HUES48 (cell line): ENCODE measurements at regions not wholly inside any gene's neighbourhood (a gene's known extent, or its start where the extent isn't known, plus 50 kb on each side); places are given as distances from the start of the nearest gene placed in this dataset.

Source experiments
- H3K27ac ChIP-seq: one replicate; pipeline ENCODE4 v1.7.0; 2013; ENCODE audit warnings: low read depth, low read length, inconsistent platforms
- H3K27me3 ChIP-seq: 2 replicates; pipeline ENCODE4 v1.6.1; 2013; ENCODE audit warnings: mild to moderate bottlenecking, low read length; ENCODE audit not compliant: control insufficient read depth, insufficient read depth
- H3K36me3 ChIP-seq: 2 replicates; pipeline ENCODE4 v1.6.1; 2013; ENCODE audit warnings: low read length; ENCODE audit not compliant: control insufficient read depth, insufficient read depth
- H3K4me1 ChIP-seq: 2 replicates; pipeline ENCODE4 v1.6.1; 2013; ENCODE audit warnings: mild to moderate bottlenecking, low read length; ENCODE audit not compliant: control insufficient read depth, insufficient read depth
- H3K4me3 ChIP-seq: 2 replicates; pipeline ENCODE4 v1.5.1; 2013; ENCODE audit warnings: mild to moderate bottlenecking, low read depth, low read length
- H3K9ac ChIP-seq: 2 replicates; pipeline ENCODE4 v1.6.1; 2013; ENCODE audit warnings: mild to moderate bottlenecking, low read depth, low read length, moderate library complexity
- H3K9me3 ChIP-seq: 2 replicates; pipeline ENCODE4 v1.6.1; 2013; ENCODE audit warnings: low read length; ENCODE audit not compliant: control insufficient read depth, insufficient read depth

- Histone ChIP-seq H3K27ac (no peak overlapping the region), H3K27me3 (no peaks in the 10 kb centered on the region), H3K4me1 (peaks cover 9% of the 10 kb centered on the region), H3K36me3 (no peaks in the 10 kb centered on the region), H3K9me3 (no peaks in the 10 kb centered on the region), H3K4me3 (no peak overlapping the region), H3K9ac (no peak overlapping the region)
Measured at GRCh38 chr18:40088130-40088529, 1866.9 kb upstream of the PIK3C3 start.

DNA sequence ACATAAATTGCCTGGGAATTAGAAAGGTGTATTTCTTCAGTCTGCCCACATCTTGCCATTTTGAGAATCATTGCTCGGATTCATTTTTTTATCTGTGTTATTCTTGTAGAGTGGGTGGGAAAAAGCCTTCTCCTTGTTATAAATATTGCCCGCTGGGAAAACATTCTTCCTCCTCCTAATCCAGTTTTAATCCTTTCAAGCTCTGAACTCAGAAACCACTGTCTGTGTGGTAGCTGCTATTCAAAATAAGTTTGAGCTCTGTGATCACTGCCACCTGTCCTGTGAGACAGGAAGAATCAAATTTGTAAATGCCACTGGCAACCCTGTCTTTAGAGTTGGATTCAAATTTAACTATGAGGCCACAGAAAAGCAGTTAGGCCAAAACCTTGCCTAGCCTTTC lies 1875.2 kb upstream of the PIK3C3 start:
- Histone ChIP-seq H3K27ac (no peak overlapping the region), H3K36me3 (no peaks in the 10 kb centered on the region), H3K9ac (no peak overlapping the region), H3K9me3 (no peaks in the 10 kb centered on the region), H3K4me1 (peaks cover 9% of the 10 kb centered on the region; the same call in 1 of the 2 replicates), H3K27me3 (no peaks in the 10 kb centered on the region), H3K4me3 (no peak overlapping the region)

DNA sequence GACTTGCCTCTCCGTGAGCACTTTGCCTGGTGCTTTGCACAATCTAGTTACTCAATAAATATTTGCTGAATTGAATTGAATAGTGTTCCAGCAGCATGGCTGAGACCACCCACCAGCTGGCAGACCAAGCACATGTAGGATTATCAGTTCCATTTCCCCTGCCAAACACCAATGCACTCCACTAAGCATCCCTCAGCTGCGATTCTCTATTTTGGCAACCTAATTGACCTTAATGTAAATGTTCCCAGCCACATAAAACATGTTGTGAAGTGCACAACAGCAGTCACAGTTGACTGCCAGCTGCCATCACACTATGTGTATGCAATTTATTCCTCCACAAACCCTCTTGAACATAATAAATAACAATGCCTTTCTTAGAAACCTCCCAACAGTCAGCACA lies 1879.4 kb upstream of the PIK3C3 start:
- H3K9ac ChIP-seq, result no peak overlapping the region
- no peak overlapping the region for H3K27ac ChIP-seq
- H3K9me3 ChIP-seq, result no peaks in the 10 kb centered on the region
- H3K36me3 ChIP-seq, result no peaks in the 10 kb centered on the region
- H3K27me3 ChIP-seq, result no peaks in the 10 kb centered on the region
- peaks cover 9% of the 10 kb centered on the region; the same call in 1 of the 2 replicates for H3K4me1 ChIP-seq
- H3K4me3 ChIP-seq, result no peak overlapping the region

DNA sequence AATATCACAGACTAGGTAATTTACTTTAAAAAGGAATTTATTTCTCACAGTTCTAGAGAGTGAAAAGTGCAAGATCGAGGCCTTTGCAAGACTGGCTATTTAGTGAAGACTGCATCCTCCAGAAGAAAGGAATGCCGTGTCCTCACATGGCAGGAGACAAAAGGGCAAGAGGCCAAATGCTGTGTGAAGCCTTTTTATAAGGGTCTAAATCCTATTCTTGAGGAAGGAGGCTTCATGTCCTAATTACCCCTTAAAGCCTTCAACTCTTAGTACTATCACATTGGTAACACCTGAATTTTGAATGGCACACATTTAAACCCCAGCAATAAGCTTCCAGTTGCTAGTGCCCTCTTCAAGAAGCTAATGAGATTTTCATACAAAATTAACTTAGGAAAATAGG lies 1882.3 kb upstream of the PIK3C3 start:
- no peak overlapping the region for H3K4me3 ChIP-seq
- no peak overlapping the region for H3K9ac ChIP-seq
- no peak overlapping the region for H3K27ac ChIP-seq
- no peaks in the 10 kb centered on the region for H3K9me3 ChIP-seq
- H3K4me1 ChIP-seq, result peaks cover 9% of the 10 kb centered on the region; the same call in 1 of the 2 replicates
- no peaks in the 10 kb centered on the region for H3K27me3 ChIP-seq
- no peaks in the 10 kb centered on the region for H3K36me3 ChIP-seq

DNA sequence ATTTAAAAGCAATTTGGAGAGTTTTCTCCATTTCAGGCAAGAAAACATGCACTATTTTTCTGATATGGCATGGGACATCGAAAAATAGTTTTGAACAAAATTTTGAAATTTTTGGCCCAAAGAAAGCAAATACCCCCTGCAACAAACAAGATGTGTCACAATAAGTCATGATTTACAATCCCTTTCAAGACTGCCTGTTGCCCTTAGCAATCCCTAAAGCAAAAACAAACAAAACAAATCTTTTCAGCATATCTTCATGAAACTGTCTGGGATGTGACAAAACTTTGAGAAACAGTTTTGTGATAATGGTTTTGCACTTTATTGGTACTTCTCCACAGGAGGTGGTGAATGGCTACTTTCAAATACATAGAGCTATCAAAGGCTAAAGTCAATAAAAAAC lies 1888.7 kb upstream of the PIK3C3 start:
- Histone ChIP-seq H3K4me1 (0 out of 2 replicates have a peak, but pooled peaks cover 2% of the 10 kb centered on the region), H3K36me3 (no peaks in the 10 kb centered on the region), H3K9ac (no peak overlapping the region), H3K27me3 (no peaks in the 10 kb centered on the region), H3K9me3 (no peaks in the 10 kb centered on the region), H3K27ac (no peak overlapping the region), H3K4me3 (no peak overlapping the region)

GRCh38 chr18:40063488-40063887 lies 1891.5 kb upstream of the PIK3C3 start:
- H3K27me3 ChIP-seq, result no peaks in the 10 kb centered on the region
- 0 out of 2 replicates have a peak, but pooled peaks cover 6% of the 10 kb centered on the region for H3K4me1 ChIP-seq
- H3K36me3 ChIP-seq, result no peaks in the 10 kb centered on the region
- no peak overlapping the region for H3K4me3 ChIP-seq
- H3K9ac ChIP-seq, result no peak overlapping the region
- no peaks in the 10 kb centered on the region for H3K9me3 ChIP-seq
- no peak overlapping the region for H3K27ac ChIP-seq

- no peaks in the 10 kb centered on the region for H3K9me3 ChIP-seq
- no peak overlapping the region for H3K9ac ChIP-seq
- 0 out of 2 replicates have a peak, but pooled peaks cover 6% of the 10 kb centered on the region for H3K4me1 ChIP-seq
- H3K36me3 ChIP-seq, result no peaks in the 10 kb centered on the region
- H3K27ac ChIP-seq, result no peak overlapping the region
- H3K27me3 ChIP-seq, result no peaks in the 10 kb centered on the region
- no peak overlapping the region for H3K4me3 ChIP-seq
Measured at GRCh38 chr18:40061086-40061485, 1893.9 kb upstream of the PIK3C3 start.

- H3K36me3 ChIP-seq, result no peaks in the 10 kb centered on the region
- H3K4me3 ChIP-seq, result no peak overlapping the region
- H3K4me1 ChIP-seq, result 0 out of 2 replicates have a peak, but pooled peaks cover 6% of the 10 kb centered on the region
- H3K9ac ChIP-seq, result no peak overlapping the region
- H3K27me3 ChIP-seq, result no peaks in the 10 kb centered on the region
- H3K27ac ChIP-seq, result no peak overlapping the region
- no peaks in the 10 kb centered on the region for H3K9me3 ChIP-seq
Measured at GRCh38 chr18:40060562-40060961, 1894.5 kb upstream of the PIK3C3 start.

GRCh38 chr18:40058811-40059570 lies 1896.0 kb upstream of the PIK3C3 start:
- Histone ChIP-seq H3K27ac (no peak overlapping the region), H3K9ac (no peak overlapping the region), H3K4me3 (no peak overlapping the region), H3K27me3 (no peaks in the 10 kb centered on the region), H3K4me1 (0 out of 2 replicates have a peak, but pooled peaks cover 6% of the 10 kb centered on the region), H3K9me3 (no peaks in the 10 kb centered on the region), H3K36me3 (no peaks in the 10 kb centered on the region)

DNA sequence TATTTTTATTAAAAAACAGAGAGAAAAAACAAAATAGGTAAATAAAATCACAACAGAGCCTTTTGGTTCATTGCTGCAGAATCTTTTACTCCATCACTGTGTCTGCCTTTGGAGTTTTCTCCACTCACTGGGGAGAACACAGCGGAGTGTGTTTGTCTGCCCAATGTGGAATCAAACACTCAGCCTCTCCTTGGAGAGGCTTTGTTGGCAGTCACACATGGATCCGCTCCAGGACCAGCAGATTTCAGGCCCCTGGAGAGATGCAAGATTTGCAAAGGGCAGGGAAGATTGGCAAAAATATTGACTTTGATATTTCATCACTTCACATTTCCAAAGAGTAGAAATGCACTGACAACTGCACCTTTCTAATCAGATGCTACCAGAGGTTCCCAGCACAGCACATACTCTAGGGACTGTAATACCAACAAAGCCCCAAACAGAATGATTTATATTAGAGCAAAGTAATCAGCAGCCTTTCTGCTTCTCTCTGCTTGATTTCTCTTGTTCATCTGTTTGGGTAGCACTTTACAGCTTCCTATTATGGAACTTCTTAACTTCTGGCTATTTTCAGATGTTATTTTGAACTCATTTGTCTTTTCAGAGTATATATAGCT lies 1898.8 kb upstream of the PIK3C3 start:
- Histone ChIP-seq H3K9me3 (no peaks in the 10 kb centered on the region), H3K9ac (no peak overlapping the region), H3K4me3 (no peak overlapping the region), H3K4me1 (0 out of 2 replicates have a peak, but pooled peaks cover 3% of the 10 kb centered on the region), H3K27me3 (no peaks in the 10 kb centered on the region), H3K36me3 (no peaks in the 10 kb centered on the region), H3K27ac (no peak overlapping the region)

DNA sequence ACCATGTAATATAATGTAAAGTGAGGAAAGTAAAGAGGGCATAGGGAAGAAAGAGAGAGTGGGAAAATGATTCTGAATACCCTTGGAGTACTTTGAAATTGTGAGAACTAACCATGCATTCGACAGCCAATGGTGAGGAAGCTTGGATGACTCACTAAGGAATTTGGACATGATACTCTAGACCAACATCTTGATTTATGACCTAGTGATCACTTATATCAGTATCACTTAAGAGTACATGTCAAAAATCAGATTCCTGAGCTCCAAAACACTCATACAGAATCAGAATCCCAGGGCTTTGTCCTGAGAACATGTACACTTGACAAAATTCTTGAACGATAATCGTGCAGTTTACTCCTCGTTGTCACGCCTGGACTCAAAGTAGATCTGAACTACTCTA lies 1899.8 kb upstream of the PIK3C3 start:
- H3K4me1 ChIP-seq, result no peaks in the 10 kb centered on the region
- H3K27ac ChIP-seq, result no peak overlapping the region
- H3K4me3 ChIP-seq, result no peak overlapping the region
- no peak overlapping the region for H3K9ac ChIP-seq
- no peaks in the 10 kb centered on the region for H3K27me3 ChIP-seq
- no peaks in the 10 kb centered on the region for H3K36me3 ChIP-seq
- H3K9me3 ChIP-seq, result no peaks in the 10 kb centered on the region
